ENCODE measurements at regions not wholly inside any gene's neighbourhood (a gene's known extent, or its start where the extent isn't known, plus 50 kb on each side); places are given as distances from the start of the nearest gene placed in this dataset.
"Not testable (repeated sequence)": the region's sequence is repeated elsewhere in the genome, so short reads cannot be mapped to it uniquely, and the experiment has no call there.

- no peak overlapping the region for H3K4me3 ChIP-seq
- H3K36me3 ChIP-seq: no peaks in the 10 kb centered on the region
- H3K4me1 ChIP-seq: no peaks in the 10 kb centered on the region
- ATAC-seq: no peak
- 64 to 77% methylated on average over 2 of the region's 2 CpGs for WGBS, 2 donors
- H3K27ac ChIP-seq: no peak overlapping the region
- intact Hi-C loops (cut with DNase I): no loop called here
- FAIRE-seq: no peak
- TF ChIP-seq, protein P1, sequence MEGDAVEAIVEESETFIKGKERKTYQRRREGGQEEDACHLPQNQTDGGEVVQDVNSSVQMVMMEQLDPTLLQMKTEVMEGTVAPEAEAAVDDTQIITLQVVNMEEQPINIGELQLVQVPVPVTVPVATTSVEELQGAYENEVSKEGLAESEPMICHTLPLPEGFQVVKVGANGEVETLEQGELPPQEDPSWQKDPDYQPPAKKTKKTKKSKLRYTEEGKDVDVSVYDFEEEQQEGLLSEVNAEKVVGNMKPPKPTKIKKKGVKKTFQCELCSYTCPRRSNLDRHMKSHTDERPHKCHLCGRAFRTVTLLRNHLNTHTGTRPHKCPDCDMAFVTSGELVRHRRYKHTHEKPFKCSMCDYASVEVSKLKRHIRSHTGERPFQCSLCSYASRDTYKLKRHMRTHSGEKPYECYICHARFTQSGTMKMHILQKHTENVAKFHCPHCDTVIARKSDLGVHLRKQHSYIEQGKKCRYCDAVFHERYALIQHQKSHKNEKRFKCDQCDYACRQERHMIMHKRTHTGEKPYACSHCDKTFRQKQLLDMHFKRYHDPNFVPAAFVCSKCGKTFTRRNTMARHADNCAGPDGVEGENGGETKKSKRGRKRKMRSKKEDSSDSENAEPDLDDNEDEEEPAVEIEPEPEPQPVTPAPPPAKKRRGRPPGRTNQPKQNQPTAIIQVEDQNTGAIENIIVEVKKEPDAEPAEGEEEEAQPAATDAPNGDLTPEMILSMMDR (IDR thresholded peaks at IDR 0.05): no peak
- no peaks in the 10 kb centered on the region for H3K27me3 ChIP-seq
- no peak for DNase-seq
- no peaks in the 10 kb centered on the region for H3K9me3 ChIP-seq
Measured at GRCh38 chr5:166281433-166281832, 2010.0 kb upstream of the WWC1 start.

DNA sequence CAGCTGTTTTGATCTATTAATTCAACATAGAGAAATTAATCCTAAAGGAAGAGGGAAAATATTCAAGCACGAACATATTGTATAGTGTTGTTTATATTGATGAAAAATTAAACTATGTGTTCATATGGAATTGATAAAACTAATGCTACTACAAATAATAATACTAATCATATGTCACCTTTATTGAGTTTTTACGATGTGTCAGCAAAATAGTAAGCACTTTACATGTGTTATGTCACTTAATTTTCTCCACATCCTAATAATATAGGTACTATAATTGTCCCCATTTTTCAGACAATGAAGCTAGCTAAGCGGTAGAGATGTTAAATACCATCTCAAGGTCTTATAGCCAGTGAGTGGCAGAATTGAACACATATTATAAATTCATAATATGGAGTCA is 2008.5 kb upstream of the WWC1 start:
- no peaks in the 10 kb centered on the region for H3K27me3 ChIP-seq
- TF ChIP-seq, protein P1 (IDR thresholded peaks at IDR 0.05): no peak
- WGBS, 2 donors: 85 to 90% methylated on average over 3 of the region's 3 CpGs

DNA sequence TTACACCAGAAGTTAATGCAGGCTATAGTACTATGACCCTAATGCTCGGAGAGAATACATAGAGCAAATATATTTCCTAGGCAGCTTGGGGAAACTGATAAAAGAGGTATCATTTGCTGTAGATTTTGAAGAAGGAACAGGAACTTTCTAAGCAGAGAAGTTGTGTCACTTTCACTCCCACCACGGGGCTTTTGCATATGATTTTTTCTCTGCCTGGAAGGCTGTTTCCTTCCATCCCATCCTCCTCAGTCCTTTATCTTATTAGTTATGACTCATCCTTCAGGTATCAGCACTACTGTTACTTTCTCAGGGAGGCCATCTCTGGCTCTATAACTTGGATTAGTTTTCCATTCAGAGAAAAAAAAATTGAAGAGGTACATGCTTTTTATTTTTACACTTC is 2006.1 kb upstream of the WWC1 start:
- intact Hi-C loops (cut with DNase I): no loop called here
- H3K4me3 ChIP-seq: no peak overlapping the region
- ATAC-seq: no peak
- WGBS, 2 donors: 62 to 79% methylated on average over 2 of the region's 2 CpGs
- no peaks in the 10 kb centered on the region for H3K4me1 ChIP-seq
- H3K9me3 ChIP-seq: no peaks in the 10 kb centered on the region
- no peak overlapping the region for H3K27ac ChIP-seq
- H3K27me3 ChIP-seq: no peaks in the 10 kb centered on the region
- TF ChIP-seq, protein P1 (IDR thresholded peaks at IDR 0.05): no peak
- H3K36me3 ChIP-seq: no peaks in the 10 kb centered on the region
- no peak for FAIRE-seq
- no peak for DNase-seq

More for the DNA sequence above, 2008.5 kb upstream of the WWC1 start:
- no peak for DNase-seq
- intact Hi-C loops (cut with DNase I): no loop called here
- Histone ChIP-seq H3K9me3 (no peaks in the 10 kb centered on the region), H3K27ac (no peak overlapping the region), H3K4me3 (no peak overlapping the region), H3K4me1 (no peaks in the 10 kb centered on the region), H3K36me3 (no peaks in the 10 kb centered on the region)
- no peak for FAIRE-seq
- ATAC-seq: no peak

- no peaks in the 10 kb centered on the region for H3K9me3 ChIP-seq
- FAIRE-seq: no peak
- TF ChIP-seq, protein P1 (IDR thresholded peaks at IDR 0.05): no peak
- ATAC-seq: no peak
- intact Hi-C loops (cut with DNase I): no loop called here
- H3K4me1 ChIP-seq: no peaks in the 10 kb centered on the region
- 51 to 53% methylated on average over 3 of the region's 3 CpGs for WGBS, 2 donors
- no peak overlapping the region for H3K4me3 ChIP-seq
- no peaks in the 10 kb centered on the region for H3K27me3 ChIP-seq
- H3K36me3 ChIP-seq: no peaks in the 10 kb centered on the region
- H3K27ac ChIP-seq: no peak overlapping the region
- no peak for DNase-seq
Measured at GRCh38 chr5:166286832-166287231, 2004.6 kb upstream of the WWC1 start.

- ATAC-seq: no peak
- no peak for FAIRE-seq
- TF ChIP-seq, protein P1 (IDR thresholded peaks at IDR 0.05): no peak
- intact Hi-C loops (cut with DNase I): no loop called here
- no peaks in the 10 kb centered on the region for H3K9me3 ChIP-seq
- no peak for DNase-seq
- H3K27ac ChIP-seq: no peak overlapping the region
- no peaks in the 10 kb centered on the region for H3K27me3 ChIP-seq
- no peaks in the 10 kb centered on the region for H3K4me1 ChIP-seq
- no peak overlapping the region for H3K4me3 ChIP-seq
- 54 to 59% methylated on average over 1 of the region's 1 CpG for WGBS, 2 donors
- H3K36me3 ChIP-seq: no peaks in the 10 kb centered on the region
Measured at GRCh38 chr5:166287866-166288265, 2003.6 kb upstream of the WWC1 start.

GRCh38 chr5:166291800-166292199 is 1999.6 kb upstream of the WWC1 start:
- ATAC-seq; DNase-seq; FAIRE-seq; H3K27me3 ChIP-seq; intact Hi-C loops (cut with DNase I); H3K9me3 ChIP-seq; H3K4me1 ChIP-seq; H3K36me3 ChIP-seq; H3K27ac ChIP-seq; H3K4me3 ChIP-seq: not testable (repeated sequence)
- WGBS, 2 donors: 68 to 83% methylated on average over 2 of the region's 2 CpGs

All from pancreas (tissue), 10 donors.